SK-N-SH (cell line): ENCODE measurements at regions not wholly inside any gene's neighbourhood (a gene's known extent, or its start where the extent isn't known, plus 50 kb on each side); places are given as distances from the start of the nearest gene placed in this dataset.

ENCODE experiments used
- CTCF ChIA-PET: fragments of 300-600, 350-600 bp; formaldehyde crosslinking; extraction: SDS; loops from one replicate; lab custom pipeline; 2021; lab: Yijun Ruan, JAX
- POLR2A ChIA-PET: fragments of 350-600 bp; sonication (Branson Sonifier 250); formaldehyde crosslinking; extraction: SDS; loops from one replicate; lab custom pipeline; 2020; ENCODE audit warnings: antibody characterized with exemption, inconsistent platforms; lab: Yijun Ruan, JAX
- DNase-seq: peaks from one replicate; pipeline ENCODE4 v3.0.0; 2012
- H2AFZ ChIP-seq: fragments of 200-600 bp; sonication (generic); 2 replicates; pipeline ENCODE4 v1.8.1; 2016; ENCODE audit warnings: antibody characterized with exemption, mild to moderate bottlenecking, low read depth
- H3F3A ChIP-seq: fragments of 200-600 bp; sonication (generic); replicated peaks from 2 replicates; pipeline ENCODE3; 2016; ENCODE audit warnings: antibody characterized with exemption, mild to moderate bottlenecking; ENCODE audit not compliant: insufficient read depth
- H3K27ac ChIP-seq, 2 experiments: fragments of 200-500 bp in 1 of 2; fragments of 200-600 bp in 1 of 2; sonication (Bioruptor generic) in 1 of 2; sonication (generic), shearing (Covaris generic) in 1 of 2; 2 replicates each; pipeline versions ENCODE4 v1.5.1 to v1.6.1; 2014 to 2016; ENCODE audit warnings: low read depth in 2 of 2, inconsistent platforms in 1 of 2, low read length in 1 of 2, mild to moderate bottlenecking in 1 of 2, mixed read lengths in 1 of 2
- H3K27me3 ChIP-seq: fragments of 200-600 bp; sonication (generic), shearing (Covaris generic); 2 replicates; pipeline ENCODE4 v1.6.1; 2016; ENCODE audit warnings: mixed run types; ENCODE audit not compliant: insufficient read depth
- H3K36me3 ChIP-seq, 2 experiments: fragments of 200-500 bp in 1 of 2; fragments of 200-600 bp in 1 of 2; sonication (Bioruptor generic) in 1 of 2; sonication (generic) in 1 of 2; replicated peaks in 1 of 2; 2 replicates each; pipeline versions ENCODE3 to v1.5.1; 2014 to 2016; ENCODE audit warnings: low read length in 1 of 2, mild to moderate bottlenecking in 1 of 2; ENCODE audit not compliant: insufficient read depth in 2 of 2, control insufficient read depth in 1 of 2
- H3K4me1 ChIP-seq, 2 experiments: fragments of 200-500 bp in 1 of 2; fragments of 200-600 bp in 1 of 2; sonication (Bioruptor generic) in 1 of 2; sonication (generic), shearing (Covaris generic) in 1 of 2; 2 replicates each; pipeline versions ENCODE4 v1.5.1 to v1.6.1; 2014 to 2016; ENCODE audit warnings: low read depth in 1 of 2, low read length in 1 of 2, mixed run types in 1 of 2; ENCODE audit not compliant: insufficient read depth in 2 of 2, control insufficient read depth in 1 of 2
- H3K4me2 ChIP-seq: fragments of 200-600 bp; sonication (generic), shearing (Covaris generic); 2 replicates; pipeline ENCODE4 v1.6.1; 2017; ENCODE audit warnings: mixed run types
- H3K4me3 ChIP-seq, 2 experiments: fragments of 200-500 bp in 1 of 2; fragments of 200-600 bp in 1 of 2; sonication (Bioruptor generic) in 1 of 2; sonication (generic), shearing (Covaris generic) in 1 of 2; 2 replicates each; pipeline versions ENCODE4 v1.5.1 to v1.8.1; 2014 to 2016; ENCODE audit warnings: low read depth in 2 of 2, inconsistent platforms in 1 of 2, low read length in 1 of 2, mild to moderate bottlenecking in 1 of 2, mixed read lengths in 1 of 2, moderate library complexity in 1 of 2
- H3K79me2 ChIP-seq: fragments of 200-600 bp; sonication (generic); 2 replicates; pipeline ENCODE4 v1.8.1; 2017; ENCODE audit warnings: mild to moderate bottlenecking; ENCODE audit not compliant: insufficient read depth
- H3K9ac ChIP-seq: fragments of 200-600 bp; sonication (generic); 2 replicates; pipeline ENCODE4 v1.6.1; 2017; ENCODE audit warnings: mixed run types
- H3K9me2 ChIP-seq: fragments of 200-600 bp; sonication (generic); 2 replicates; pipeline ENCODE4 v1.6.1; 2017; ENCODE audit warnings: mixed run types
- H3K9me3 ChIP-seq: fragments of 200-600 bp; sonication (generic); 2 replicates; pipeline ENCODE4 v1.6.1; 2017; ENCODE audit warnings: mixed run types, mild to moderate bottlenecking, moderate library complexity
- H4K20me1 ChIP-seq: fragments of 200-600 bp; sonication (generic); 2 replicates; pipeline ENCODE4 v1.6.1; 2017; ENCODE audit warnings: mild to moderate bottlenecking, mixed run types; ENCODE audit not compliant: insufficient read depth
- EZH2phosphoT487 ChIP-seq: fragments of 200-600 bp; sonication (generic); IDR thresholded peaks from 2 replicates; pipeline ENCODE4 v1.6.1; 2017; ENCODE audit warnings: low read depth, mixed run types, mild to moderate bottlenecking, antibody characterized with exemption, moderate library complexity, borderline replicate concordance
- FOXM1 ChIP-seq: IDR thresholded peaks from 2 replicates; pipeline ENCODE4 v1.4.0; 2012; ENCODE audit warnings: low read depth, mild to moderate bottlenecking
- GABPA ChIP-seq: IDR thresholded peaks from 2 replicates; pipeline ENCODE4 v1.4.0; 2012; ENCODE audit warnings: low read depth, mild to moderate bottlenecking
- JUND ChIP-seq: IDR thresholded peaks from 2 replicates; pipeline ENCODE4 v1.4.0; 2012
- MEF2A ChIP-seq: IDR thresholded peaks from 2 replicates; pipeline ENCODE4 v1.4.0; 2012; ENCODE audit warnings: low read depth, borderline replicate concordance
- MXI1 ChIP-seq: IDR thresholded peaks from 2 replicates; pipeline ENCODE4 v1.6.1; 2012; ENCODE audit warnings: mild to moderate bottlenecking, low read depth, low read length, improper control_type of control experiment
- NFIC ChIP-seq: IDR thresholded peaks from 2 replicates; pipeline ENCODE4 v1.4.0; 2012; ENCODE audit warnings: borderline replicate concordance
- NRF1 ChIP-seq: IDR thresholded peaks from 2 replicates; pipeline ENCODE4 v1.6.1; 2012; ENCODE audit warnings: low read depth, mild to moderate bottlenecking, low read length
- PBX3 ChIP-seq: IDR thresholded peaks from 2 replicates; pipeline ENCODE4; 2012
- RAD21 ChIP-seq: IDR thresholded peaks from 2 replicates; pipeline ENCODE4 v1.6.1; 2012; ENCODE audit warnings: mild to moderate bottlenecking, low read length
- RFX5 ChIP-seq: IDR thresholded peaks from 2 replicates; pipeline ENCODE4 v1.6.1; 2012; ENCODE audit warnings: mild to moderate bottlenecking, improper control_type of control experiment, low read length
- SIN3A ChIP-seq: IDR thresholded peaks from 2 replicates; pipeline ENCODE4 v1.6.1; 2012; ENCODE audit warnings: low read depth, mild to moderate bottlenecking, low read length, moderate library complexity, borderline replicate concordance
- SMC3 ChIP-seq: IDR thresholded peaks from 2 replicates; pipeline ENCODE4 v1.6.1; 2012; ENCODE audit warnings: low read depth, low read length, improper control_type of control experiment
- TCF12 ChIP-seq: IDR thresholded peaks from 2 replicates; pipeline ENCODE4 v1.4.0; 2012
- TEAD4 ChIP-seq: IDR thresholded peaks from 2 replicates; pipeline ENCODE4 v1.4.0; 2012; ENCODE audit warnings: mild to moderate bottlenecking, borderline replicate concordance; ENCODE audit not compliant: insufficient read depth
- WGBS: methylation state at CpG from one replicate; pipeline ENCODE4 v1.1.6; 2017; ENCODE audit warnings: low lambda C conversion rate; 5-methylcytosine and 5-hydroxymethylcytosine counted together
- TF ChIP-seq, protein P1 (sequence below): IDR thresholded peaks from 2 replicates; pipeline ENCODE4 v1.4.0; 2012; ENCODE audit warnings: low read depth, borderline replicate concordance
- TF ChIP-seq, protein P2 (sequence below): IDR thresholded peaks from 2 replicates; pipeline ENCODE4 v1.4.0; 2012; ENCODE audit warnings: low read depth
- TF ChIP-seq, protein P3 (sequence below): fragments of 150-350 bp; IDR thresholded peaks from 2 replicates; pipeline ENCODE4 v1.6.1; 2016; ENCODE audit warnings: mild to moderate bottlenecking, low read depth, low read length

GRCh38 chr5:18503797-18504328 is 869.6 kb downstream of the TAF11L14 start (continued):
- TF ChIP-seq, protein P1, sequence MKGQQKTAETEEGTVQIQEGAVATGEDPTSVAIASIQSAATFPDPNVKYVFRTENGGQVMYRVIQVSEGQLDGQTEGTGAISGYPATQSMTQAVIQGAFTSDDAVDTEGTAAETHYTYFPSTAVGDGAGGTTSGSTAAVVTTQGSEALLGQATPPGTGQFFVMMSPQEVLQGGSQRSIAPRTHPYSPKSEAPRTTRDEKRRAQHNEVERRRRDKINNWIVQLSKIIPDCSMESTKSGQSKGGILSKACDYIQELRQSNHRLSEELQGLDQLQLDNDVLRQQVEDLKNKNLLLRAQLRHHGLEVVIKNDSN: no peak
- no peak for TF ChIP-seq GABPA
- TF ChIP-seq, all 33 proteins: peak for 0

- Histone ChIP-seq H3K4me1 (no peaks in the 10 kb centered on the region), H4K20me1 (no peaks in the 10 kb centered on the region), H2AFZ (no peak overlapping the region), H3K27me3 (no peaks in the 10 kb centered on the region), H3K4me3 (no peak overlapping the region), H3K4me2 (no peak overlapping the region), H3F3A (no peaks in the 10 kb centered on the region), H3K36me3 (no peaks in the 10 kb centered on the region), H3K27ac (no peak overlapping the region), H3K9me3 (no peaks in the 10 kb centered on the region), H3K79me2 (no peaks in the 10 kb centered on the region), H3K9ac (no peak overlapping the region), H3K9me2 (no peaks in the 10 kb centered on the region)
- WGBS: 10% methylated on average over 1 of the region's 1 CpG
- TF ChIP-seq NRF1: no peak
- TF ChIP-seq MXI1: no peak
- TF ChIP-seq TCF12: no peak
- no peak for TF ChIP-seq SIN3A
- TF ChIP-seq EZH2phosphoT487: no peak
- TF ChIP-seq MEF2A: no peak
- no peak for TF ChIP-seq PBX3
- no peak for TF ChIP-seq FOXM1
- no peak for DNase-seq
- ChIA-PET POLR2A (no interaction called here), CTCF (no interaction called here)
Observed at GRCh38 chr5:18507114-18507513, 872.9 kb downstream of the TAF11L14 start.

DNA sequence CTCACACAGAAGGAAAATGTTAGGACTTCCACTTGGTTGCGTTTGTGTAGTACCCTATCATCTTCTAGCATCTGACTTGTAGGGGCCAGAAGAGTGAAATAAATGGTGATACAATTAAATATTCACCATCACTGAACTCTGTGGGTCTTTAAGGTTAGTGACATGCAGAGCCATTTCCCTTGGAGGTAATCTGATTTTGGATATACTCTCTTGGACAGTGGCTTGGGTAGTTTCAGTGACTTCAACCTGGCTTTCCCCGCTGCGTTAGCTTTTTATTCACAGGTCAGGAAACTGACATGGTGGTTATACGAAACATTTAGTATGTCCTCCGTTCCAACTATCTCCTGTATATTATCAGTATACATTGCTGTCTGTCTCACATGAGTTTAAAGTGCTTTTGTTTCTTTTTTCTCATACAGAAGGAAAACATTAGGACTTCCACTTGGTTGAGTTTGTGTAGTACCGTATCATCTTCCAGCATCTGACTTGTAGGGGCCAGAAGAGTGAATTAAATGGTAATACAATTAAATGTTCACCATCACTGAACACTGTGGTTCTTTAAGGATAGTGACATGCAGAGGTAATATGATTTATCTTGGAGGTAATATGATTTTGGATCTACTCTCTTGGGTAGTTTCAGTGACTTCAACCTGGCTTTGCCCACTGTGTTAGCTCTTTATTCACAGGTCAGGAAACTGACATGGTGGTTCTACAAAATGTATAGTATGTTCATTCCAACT is 883.6 kb downstream of the TAF11L14 start:
- CTCF ChIA-PET: interaction anchor here (2.1 kb wide), 1 partner anchor 181 kb away, joined by 6 read pairs; no protein-coding TSS in a partner anchor
- no peaks in the 10 kb centered on the region for H4K20me1 ChIP-seq

More for the DNA sequence above, 883.6 kb downstream of the TAF11L14 start:
- no peak overlapping the region for H3K4me2 ChIP-seq
- no peaks in the 10 kb centered on the region for H3F3A ChIP-seq
- H3K36me3 ChIP-seq: no peaks in the 10 kb centered on the region
- TF ChIP-seq, protein P2, sequence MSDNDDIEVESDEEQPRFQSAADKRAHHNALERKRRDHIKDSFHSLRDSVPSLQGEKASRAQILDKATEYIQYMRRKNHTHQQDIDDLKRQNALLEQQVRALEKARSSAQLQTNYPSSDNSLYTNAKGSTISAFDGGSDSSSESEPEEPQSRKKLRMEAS: no peak
- TF ChIP-seq RAD21 (no peak), NFIC (no peak), TEAD4 (no peak), RFX5 (no peak), SMC3 (no peak), JUND (no peak)
- TF ChIP-seq, protein P3, sequence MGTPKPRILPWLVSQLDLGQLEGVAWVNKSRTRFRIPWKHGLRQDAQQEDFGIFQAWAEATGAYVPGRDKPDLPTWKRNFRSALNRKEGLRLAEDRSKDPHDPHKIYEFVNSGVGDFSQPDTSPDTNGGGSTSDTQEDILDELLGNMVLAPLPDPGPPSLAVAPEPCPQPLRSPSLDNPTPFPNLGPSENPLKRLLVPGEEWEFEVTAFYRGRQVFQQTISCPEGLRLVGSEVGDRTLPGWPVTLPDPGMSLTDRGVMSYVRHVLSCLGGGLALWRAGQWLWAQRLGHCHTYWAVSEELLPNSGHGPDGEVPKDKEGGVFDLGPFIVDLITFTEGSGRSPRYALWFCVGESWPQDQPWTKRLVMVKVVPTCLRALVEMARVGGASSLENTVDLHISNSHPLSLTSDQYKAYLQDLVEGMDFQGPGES: no peak
- TF ChIP-seq, all 33 proteins: peak for 0
- no peaks in the 10 kb centered on the region for H3K27me3 ChIP-seq
- H3K9ac ChIP-seq: no peak overlapping the region
- H3K27ac ChIP-seq: no peak overlapping the region
- DNase-seq: no peak
- no peak overlapping the region for H2AFZ ChIP-seq
- H3K4me1 ChIP-seq: no peaks in the 10 kb centered on the region
- no peak overlapping the region for H3K4me3 ChIP-seq
- H3K9me2 ChIP-seq: no peaks in the 10 kb centered on the region
- no peaks in the 10 kb centered on the region for H3K79me2 ChIP-seq
- POLR2A ChIA-PET: no interaction called here
- no peaks in the 10 kb centered on the region for H3K9me3 ChIP-seq
- 18% methylated on average over 6 of the region's 6 CpGs for WGBS
